NCI-H226 (cell line): ENCODE measurements at regions not wholly inside any gene's neighbourhood (a gene's known extent, or its start where the extent isn't known, plus 50 kb on each side); places are given as distances from the start of the nearest gene placed in this dataset.
"Not testable (repeated sequence)": the region's sequence is repeated elsewhere in the genome, so short reads cannot be mapped to it uniquely, and the experiment has no call there.

Source experiments
- DNase-seq: peaks from one replicate; pipeline ENCODE4 v3.0.0-alpha.2; 2015

GRCh38 chr4:187460016-187460415, 535.6 kb upstream of the ZFP42 start:
- DNase-seq = no peak

- no peak for DNase-seq
These were observed 531.0 kb upstream of the ZFP42 start for GRCh38 chr4:187464573-187464972.

- no peak for DNase-seq
These were observed 528.3 kb upstream of the ZFP42 start for GRCh38 chr4:187467224-187467623.

DNA sequence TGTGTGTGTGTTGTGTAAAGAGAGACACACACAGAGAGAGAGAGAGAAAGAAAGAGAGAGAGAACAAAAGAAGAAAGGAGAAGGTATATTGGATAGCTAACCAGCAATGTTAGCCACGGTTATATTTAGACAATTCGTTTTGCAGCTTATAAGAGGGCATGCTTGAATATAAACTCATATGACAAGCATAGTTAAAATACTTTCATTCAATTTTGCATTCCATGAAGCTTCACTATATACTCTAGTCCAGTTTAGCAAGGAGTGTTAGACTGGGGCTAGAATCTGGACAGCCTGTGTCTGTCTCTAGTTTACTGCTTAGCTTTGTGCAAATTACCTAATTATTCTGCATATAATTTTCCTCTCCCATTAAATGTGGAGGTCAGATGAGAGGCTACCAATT, 525.9 kb upstream of the ZFP42 start:
- DNase-seq = no peak

DNA sequence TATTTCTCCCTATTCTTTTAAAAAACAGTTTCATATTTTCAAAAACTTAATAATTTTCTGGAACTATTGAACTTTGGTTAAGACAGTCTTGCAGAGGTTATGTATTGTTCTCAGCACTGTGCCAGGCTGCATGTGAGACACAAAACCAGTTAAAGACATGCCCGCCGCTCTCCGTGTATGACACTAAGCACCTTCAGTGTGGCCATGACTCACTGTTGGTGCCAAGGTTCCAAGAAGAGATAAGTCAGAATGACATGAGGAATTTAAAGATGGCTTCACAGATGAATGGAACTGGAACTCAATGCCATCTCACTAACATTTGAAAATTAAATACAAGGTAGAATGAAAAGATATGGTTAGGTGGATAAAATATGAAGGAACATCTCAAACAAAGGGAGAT, 525.5 kb upstream of the ZFP42 start:
- no peak for DNase-seq

DNA sequence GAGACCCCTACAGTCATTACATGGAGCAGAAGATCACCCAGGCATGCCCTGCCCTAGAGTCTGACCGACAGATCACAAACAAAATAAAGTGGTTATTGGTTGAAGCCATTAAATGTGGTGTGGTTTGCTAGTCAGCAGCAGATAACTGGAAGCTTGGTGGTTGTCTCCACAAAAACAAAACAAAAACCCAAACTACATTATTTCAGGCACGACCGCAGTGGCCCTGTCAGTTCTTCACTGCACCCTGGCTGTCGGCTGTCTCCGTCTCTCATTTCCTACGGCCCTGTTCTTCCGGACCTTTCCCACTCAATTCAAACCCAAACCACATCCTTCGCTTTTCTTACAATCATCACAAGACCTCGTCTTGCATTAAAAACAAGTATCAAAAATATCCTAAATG, 521.3 kb upstream of the ZFP42 start:
- no peak for DNase-seq

DNA sequence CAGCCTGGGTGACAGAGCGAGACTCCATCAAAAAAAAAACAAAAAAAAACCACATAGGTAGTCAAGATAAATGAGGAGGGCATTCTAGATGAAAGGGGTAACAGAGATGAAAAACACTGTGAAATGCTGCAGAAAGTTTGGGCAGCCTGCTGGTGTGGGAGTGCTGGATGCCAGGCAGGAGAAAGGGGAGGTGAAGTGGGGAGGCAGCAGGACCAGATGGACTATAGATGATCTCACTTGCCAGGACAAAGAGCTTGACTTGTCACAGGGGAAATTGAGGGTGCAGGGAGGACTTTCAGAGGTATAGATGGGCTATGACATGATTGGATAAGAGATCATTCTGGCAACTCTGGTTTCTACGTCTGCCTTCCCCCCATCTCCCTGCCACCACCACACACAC, 519.7 kb upstream of the ZFP42 start:
- DNase-seq = no peak

- DNase-seq = no peak
These were observed 518.3 kb upstream of the ZFP42 start for GRCh38 chr4:187477224-187477623.

DNA sequence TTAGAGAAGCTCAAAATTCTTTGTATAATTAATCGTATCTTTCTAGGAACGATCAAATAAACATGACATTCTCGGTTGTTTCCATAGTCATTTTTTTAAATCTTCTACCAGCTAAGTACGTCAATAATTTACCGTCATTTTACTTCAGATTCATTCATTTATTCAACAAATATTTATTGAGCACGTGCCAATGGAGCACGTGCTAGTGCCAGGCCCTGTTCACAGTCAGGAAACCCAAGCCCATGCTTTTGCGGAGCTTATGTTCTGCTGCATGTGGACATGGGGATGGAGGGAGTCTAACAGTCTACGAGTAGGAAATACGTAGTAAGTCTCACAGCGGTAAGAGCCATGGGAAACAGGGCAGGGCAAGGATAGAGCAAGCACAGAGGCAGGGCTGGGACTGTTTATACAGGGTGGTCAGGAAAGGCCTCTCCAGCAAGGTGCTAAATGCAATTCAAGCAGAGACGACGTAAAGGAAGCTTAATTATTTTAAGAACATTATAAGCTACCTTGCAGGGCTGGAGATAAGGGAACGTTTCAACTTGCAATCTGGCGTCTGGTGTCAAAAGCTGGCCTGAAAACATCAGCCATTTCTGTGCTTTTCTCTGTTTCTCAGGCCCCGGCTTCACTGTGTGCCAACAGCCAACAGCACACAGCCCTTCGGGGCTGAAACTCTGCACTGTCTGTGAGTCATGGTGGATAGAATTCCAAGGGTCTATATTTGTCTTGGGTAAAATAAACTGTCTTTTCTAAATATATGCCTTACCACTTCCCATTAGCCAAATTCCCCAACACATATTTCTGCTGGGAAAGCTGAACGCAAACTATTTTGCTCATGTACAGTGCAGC, 517.1 kb upstream of the ZFP42 start:
- no peak for DNase-seq

DNA sequence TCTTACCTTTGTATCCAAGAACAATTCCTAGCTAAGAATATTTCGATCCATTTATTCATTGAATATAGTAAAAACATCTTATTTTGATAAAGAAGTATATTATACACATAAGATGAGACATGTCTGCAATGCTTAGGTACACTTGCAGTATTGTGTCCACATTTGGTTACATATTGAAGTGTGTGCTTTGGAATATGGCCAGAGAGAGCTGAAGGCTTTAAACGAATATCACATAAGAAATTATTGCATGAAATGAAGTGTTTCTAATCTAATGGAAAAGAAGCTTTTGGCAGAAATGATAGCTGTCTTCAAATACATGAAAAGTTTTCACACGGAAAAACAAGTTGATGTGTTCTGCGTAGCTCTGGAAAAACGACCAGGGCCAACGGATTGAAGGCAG, 516.1 kb upstream of the ZFP42 start:
- DNase-seq = no peak

DNA sequence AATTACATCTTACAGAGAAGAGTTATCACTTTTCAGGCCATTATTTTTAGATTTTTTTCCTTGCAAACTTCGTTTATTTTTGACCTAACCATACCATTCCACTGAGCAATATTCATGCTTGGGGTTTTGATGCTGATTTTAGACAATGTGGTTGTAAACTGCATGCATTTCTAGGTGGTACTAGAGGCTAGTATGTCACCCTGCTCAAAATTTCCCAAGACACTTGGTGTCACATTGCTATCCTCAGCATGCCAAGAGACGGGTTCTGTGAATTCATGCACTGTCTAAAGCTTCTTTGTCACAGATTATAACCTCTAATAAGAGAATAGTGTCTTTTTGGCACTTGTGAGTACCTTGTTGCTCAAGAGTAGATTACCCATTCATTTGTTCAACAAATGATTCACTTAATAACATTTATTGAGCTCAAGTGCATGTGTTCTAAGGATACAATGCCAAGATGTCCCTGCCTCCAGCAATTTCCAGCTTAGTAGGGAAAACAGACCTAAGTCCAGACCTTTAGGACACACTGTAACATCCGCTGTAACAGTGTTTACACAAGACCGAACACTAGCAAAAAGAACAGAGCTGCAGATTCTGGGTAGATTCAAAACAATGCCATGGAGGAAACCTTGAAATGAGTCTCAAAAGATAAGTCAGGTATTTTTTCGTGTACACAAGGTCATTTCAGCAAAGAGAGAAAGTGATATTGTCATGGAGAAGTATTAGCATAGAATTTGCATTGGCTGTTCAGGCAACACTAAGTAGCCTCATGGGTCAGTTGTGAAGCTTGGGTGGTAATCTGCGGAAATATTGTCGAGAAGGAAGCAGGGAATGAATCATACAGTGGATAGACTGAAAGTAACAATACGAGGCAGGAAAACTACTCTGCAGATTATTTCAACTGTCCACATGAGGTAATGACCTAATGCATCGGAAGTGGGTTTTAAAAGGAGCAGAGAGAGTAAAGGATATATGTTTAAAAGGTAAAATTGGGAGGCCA, 515.1 kb upstream of the ZFP42 start:
- DNase-seq = no peak

- no peak for DNase-seq
These were observed 511.4 kb upstream of the ZFP42 start for GRCh38 chr4:187484186-187484585.

- DNase-seq = no peak
These were observed 509.9 kb upstream of the ZFP42 start for GRCh38 chr4:187485676-187486075.

- no peak for DNase-seq
These were observed 504.3 kb upstream of the ZFP42 start for GRCh38 chr4:187491286-187491685.

GRCh38 chr4:187491959-187492358, 503.6 kb upstream of the ZFP42 start:
- no peak for DNase-seq

GRCh38 chr4:187493661-187494060, 501.9 kb upstream of the ZFP42 start:
- no peak for DNase-seq

GRCh38 chr4:187499956-187500355, 495.6 kb upstream of the ZFP42 start:
- no peak for DNase-seq

GRCh38 chr4:187500796-187501195, 494.8 kb upstream of the ZFP42 start:
- DNase-seq = no peak

DNA sequence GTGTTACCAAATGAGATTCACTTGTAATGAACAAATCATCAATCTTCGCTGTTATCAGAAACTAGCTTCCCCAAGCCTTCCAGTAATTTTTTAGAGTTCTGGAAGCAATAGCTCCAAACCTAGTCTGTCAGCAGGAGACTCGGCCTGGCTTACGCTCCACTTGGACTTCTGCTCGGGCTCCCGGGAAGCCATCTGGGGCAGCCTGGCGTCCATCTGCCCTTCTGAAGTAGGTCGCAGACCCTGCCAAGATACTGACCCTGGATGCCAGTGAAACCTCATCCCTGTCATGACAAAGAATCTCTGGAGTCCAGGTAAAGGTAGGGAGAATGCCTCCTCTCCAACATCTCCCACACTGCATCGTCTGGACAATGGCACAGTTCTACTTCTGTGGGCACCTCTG, 493.8 kb upstream of the ZFP42 start:
- DNase-seq = no peak

DNA sequence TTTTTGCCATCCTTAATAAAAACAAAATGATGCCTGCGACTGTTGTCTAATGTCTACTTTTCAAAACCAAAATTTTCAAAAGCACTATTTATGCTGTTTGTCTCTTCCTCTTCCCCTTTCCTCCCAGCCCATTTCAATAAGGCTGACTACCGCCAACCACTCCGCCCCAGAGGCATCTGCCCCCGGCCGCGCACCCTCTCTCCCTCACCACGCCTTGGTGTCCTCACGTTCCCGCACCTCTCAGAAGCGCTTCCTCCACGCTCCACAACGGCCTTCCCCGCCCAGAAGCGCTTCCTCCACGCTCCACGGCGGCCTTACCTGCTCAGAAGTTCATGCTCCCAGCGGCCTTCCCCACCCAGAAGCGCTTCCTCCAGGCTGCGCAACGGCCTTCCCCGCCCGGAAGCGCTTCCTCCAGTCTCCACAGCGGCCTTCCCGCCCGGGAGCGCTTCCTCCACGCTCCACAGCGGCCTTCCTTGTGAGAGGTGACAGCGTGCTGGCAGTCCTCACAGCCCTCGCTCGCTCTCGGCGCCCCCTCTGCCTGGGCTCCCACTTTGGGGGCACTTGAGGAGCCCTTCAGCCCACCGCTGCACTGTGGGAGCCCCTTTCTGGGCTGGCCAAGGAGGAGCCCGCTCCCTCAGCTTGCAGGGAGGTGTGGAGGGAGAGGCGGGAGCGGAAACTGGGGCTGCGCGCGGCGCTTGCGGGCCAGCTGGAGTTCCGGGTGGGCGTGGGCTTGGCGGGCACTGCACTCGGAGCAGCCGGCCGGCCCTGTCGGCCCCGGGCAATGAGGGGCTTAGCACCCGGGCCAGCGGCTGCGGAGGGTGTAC, 490.4 kb upstream of the ZFP42 start:
- no peak for DNase-seq

DNA sequence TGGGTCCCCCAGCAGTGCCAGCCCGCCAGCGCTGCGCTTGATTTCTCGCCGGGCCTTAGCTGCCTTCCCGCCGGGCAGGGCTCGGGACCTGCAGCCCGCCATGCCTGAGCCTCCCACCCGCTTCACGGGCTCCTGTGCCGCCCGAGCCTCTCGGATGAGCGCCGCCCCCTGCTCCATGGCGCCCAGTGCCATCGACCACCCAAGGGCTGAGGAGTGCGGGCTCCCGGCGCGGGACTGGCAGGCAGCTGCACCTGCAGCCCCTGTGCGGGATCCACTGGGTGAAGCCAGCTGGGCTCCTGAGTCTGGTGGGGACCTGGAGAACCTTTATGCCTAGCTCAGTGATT, 489.8 kb upstream of the ZFP42 start:
- DNase-seq = not testable (repeated sequence)

- no peak for DNase-seq
These were observed 479.3 kb upstream of the ZFP42 start for GRCh38 chr4:187516224-187516623.

GRCh38 chr4:187541666-187542065, 453.9 kb upstream of the ZFP42 start:
- no peak for DNase-seq
